NCI-H748 treated with DMSO at 0.1 percent for 48 hours (cell line): ENCODE measurements at regions not wholly inside any gene's neighbourhood (a gene's known extent, or its start where the extent isn't known, plus 50 kb on each side); places are given as distances from the start of the nearest gene placed in this dataset.

ENCODE experiments used
- DNase-seq: peaks from one replicate; lab custom pipeline; 2025; lab: John Stamatoyannopoulos, UW

- no peak for DNase-seq
Measured at GRCh38 chr22:34434371-34434770, 514.1 kb upstream of the LARGE1 start.

DNA sequence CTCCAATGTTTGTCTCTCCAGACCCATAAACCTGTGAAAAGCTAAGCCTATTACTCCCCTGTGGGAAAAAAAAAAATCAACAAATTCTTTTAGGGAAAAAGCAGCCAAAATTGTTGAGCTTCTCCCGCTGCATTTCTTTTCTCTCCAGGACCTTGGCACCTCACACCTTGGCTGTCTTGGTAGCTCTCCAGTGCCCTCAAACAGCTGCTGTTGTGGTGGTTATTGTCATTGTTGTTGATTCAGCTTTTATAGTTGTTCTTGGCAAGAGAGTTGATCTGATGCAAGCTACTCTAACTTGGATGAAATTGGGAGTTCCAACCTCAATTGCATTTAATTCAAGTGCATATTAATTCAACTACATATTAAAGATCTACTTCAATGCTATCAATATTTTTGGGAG lies 516.9 kb upstream of the LARGE1 start:
- DNase-seq: no peak

GRCh38 chr22:34454598-34454997 lies 534.3 kb upstream of the LARGE1 start:
- no peak for DNase-seq

DNA sequence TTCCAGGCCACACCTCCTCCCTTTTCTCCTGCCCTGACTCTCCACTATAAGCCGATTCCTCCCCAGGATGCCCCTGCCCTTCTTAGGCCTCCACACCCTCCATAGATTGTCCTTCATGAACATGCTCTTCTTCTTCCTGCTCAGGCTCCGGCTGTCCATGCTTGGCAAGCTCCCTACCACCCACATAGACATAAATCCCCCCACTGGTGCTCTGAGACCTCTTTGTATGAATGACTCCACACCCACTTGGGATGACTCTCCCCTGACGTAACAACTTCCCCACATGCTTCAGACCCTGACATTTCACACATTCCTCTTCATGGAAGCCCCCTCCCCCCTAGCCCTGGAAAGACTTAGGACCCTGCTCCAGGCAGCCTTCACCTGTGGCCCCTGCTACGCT lies 542.5 kb upstream of the LARGE1 start:
- DNase-seq: no peak

- no peak for DNase-seq
Measured at GRCh38 chr22:34475886-34476285, 555.6 kb upstream of the LARGE1 start.

DNA sequence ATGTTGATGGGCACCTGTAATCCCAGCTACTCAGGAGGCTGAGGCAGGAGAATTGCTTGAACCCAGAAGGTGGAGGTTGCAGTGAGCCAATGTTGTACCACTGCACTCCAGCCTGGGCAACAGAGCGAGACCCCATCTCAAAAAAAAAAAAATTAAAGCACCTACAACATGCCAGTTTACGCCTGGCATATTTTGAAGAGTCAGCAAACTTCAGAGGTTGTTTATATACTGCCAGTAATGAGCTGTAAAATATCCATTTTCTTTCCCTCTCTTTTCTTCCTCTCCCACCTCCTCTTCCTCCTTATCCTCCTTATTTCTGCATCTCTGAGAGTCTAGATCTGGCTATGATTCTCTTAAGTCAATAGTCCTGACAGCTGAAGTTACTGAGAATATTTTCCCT lies 556.5 kb upstream of the LARGE1 start:
- no peak for DNase-seq

DNA sequence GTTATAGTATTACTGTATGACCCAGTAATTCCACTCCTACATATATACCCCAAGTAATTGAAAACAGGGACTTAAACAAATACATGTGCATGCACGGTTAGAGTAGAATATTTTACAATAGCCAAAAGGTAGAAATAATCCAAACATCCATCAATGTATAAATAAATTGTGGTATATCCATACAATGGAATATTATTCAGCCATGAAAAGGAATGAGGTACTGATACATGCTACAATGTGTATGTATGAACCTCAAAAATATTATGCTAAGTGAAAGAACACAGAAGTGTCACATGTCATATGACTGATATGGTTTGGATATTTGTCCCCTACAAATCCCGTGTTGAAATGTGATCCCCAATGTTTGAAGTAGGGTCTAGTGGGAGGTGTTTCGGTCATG lies 560.8 kb upstream of the LARGE1 start:
- no peak for DNase-seq

DNA sequence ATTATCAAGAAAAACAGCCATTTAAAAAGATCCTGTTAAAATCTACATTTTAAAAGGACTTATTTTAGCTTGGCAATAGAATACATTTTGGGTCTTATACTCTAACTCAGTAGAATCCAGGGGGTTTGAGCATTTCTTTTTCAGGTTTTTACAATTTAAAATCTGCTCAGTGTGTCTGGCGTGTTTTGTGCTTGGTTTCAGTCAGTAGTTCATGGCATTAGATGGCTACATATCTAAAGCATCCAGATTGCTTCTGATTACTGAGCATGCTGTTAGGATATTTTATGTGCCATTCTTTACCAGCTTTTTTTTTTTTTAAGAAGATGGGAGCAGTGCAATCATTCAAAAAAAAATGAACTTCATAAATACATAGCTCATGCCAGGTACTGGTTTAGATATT lies 566.1 kb upstream of the LARGE1 start:
- no peak for DNase-seq

DNA sequence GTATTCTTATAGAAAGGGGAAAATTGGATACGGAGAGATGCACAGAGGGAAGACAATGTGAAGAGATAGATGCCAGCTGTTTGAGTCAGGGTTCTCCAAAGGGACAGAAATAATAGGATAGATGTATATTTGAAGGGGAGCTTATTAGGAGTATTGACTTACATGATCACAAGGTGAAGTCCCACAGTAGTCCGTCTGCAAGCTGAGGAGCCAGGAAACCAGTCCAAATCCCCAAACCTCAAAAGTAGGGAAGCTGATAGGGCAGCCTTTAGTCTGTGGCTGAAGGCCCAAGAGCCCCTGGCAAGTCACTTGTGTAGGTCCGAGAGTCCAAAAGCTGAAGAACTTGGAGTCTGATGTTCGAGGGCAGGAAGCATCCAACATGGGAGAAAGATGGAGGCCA lies 569.6 kb upstream of the LARGE1 start:
- no peak for DNase-seq

GRCh38 chr22:34490886-34491285 lies 570.6 kb upstream of the LARGE1 start:
- no peak for DNase-seq

DNA sequence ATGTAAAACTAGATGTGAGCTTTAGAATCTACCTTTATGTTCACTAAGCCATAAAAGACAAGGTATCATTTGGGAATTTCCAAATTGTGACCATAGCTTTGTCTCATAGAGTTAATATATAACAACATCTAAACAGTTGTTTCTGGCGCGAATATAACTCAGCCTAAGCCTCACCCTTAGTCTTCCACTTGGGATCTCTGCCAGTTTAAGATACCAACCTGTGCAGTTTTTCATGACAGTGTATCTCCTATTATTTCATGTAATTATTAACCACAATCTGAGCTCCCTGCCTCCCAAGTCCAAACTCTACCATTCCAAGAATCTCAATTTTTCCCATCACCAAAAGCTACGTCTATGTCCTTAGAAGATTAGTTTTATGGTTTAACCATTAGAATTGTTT lies 572.5 kb upstream of the ISX start:
- no peak for DNase-seq

DNA sequence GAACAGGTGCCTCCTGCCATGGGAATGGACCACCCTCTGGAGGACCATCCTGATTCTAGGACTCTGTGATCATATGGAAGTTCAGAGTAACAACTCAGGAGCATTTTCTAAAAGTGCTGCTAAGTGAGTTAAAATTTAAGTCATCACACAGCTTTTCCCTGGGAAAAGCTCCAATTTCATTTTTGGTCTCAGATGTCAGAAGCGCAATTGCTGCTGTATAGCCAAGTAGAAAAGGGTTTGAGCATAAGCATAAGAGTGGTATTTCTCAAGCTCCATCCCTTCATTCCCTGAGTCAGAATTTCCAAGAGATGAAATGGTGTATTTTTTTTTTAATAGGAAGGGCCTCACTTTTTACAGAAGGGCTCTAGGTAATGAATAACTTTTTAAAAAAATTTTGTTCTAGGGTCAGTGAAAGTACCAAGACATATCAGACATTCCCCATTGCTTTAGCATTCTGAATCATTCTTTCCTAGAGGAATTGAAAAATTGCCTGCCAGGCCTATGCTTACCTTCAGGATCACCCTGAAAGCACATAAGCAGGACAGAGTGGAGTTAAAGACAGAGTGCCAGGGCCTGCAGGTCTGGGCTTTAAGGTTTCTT lies 564.5 kb upstream of the ISX start:
- DNase-seq: no peak

DNA sequence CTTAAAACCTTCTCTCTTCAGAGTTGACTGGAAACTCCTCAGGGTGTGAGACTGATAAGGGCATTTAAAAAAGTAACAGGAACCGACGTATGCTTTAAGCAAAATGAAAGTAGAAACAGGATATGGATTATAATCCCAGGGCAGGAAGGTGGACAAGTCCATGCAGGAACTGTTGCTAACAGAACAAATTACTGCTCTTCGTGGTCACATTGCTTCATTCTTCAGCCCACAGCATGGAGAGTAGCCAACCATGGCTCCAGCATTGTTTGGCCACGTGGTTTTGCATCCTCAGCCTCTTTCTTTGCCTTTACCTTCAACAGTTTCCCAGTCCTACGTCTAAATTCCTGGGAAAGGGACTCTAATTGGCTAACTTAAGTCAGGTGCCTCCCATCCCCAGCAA lies 563.1 kb upstream of the ISX start:
- no peak for DNase-seq

DNA sequence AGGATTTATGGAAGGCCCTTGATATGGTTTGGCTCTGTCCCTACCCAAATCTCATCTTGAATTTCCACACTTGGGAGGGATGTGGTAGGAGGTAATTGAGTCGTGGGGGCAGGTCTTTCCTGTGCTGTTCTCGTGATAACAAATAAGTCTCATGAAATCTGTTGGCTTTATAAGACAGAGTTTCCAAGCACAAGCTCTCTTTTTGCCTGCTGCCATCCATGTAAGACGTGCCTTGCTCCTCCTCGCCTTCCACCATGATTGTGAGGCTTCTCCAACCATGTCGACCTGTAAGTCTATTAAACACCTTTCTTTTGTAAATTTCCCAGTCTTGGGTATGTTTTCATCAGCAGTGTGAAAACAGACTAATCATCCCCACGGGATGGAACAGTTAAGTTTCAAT lies 557.2 kb upstream of the ISX start:
- no peak for DNase-seq

GRCh38 chr22:34526681-34527080 lies 539.3 kb upstream of the ISX start:
- no peak for DNase-seq

DNA sequence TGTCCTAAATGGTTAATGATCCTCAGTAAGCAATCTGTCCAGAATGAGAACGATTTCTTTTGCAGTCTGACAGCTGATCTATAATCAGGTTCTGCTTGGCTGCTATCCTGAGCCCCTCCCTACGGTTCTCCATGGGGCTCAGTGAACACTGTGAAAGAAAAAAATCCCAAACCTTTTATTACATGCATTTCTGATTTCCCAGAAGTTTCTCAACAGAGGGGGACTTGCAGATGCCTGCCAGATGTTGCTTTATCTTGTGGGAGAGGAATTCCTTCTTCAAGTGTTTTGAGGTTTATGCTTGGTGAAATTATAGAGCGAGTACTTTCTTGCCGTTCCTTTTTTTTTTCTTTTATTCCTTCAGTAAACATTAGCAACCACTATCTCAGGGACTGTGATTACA lies 531.9 kb upstream of the ISX start:
- no peak for DNase-seq

DNA sequence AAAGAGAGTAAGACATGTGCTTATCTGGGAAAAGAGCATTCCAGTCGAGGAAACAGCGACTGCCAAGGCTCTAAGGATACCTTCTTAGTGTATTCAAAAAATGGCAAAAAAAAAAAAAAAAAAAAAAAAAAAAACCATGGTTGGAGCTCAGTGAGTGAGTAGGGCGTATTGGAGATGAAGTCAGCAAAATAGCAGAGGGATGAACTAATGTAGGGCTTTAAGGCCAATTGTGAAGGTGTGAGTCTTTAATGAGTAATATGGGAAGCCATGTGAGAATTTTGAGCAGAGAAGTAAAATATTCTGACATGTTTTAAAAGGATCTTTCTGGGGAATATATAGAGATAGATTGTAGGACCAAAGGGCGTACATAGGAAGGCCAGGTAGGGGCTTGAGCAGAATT lies 498.6 kb upstream of the ISX start:
- no peak for DNase-seq

GRCh38 chr22:34570408-34570807 lies 495.6 kb upstream of the ISX start:
- DNase-seq: no peak

DNA sequence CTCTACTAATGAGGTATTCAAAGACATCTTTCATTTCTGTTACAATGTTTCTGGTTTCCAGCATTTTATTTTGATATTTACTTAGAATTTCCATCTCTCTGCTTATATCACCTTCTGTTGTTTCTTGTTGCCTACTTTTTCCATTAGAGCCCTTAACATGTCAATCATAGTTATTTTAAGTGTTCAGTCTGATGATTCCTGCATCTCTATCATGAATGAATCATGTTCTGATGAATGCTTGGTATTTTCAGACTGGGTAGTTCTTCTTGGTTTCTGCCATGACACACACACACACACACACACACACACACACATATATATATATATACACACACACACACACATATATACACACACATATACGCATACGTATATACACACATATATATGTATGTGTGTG lies 486.4 kb upstream of the ISX start:
- no peak for DNase-seq

GRCh38 chr22:34587357-34588356 lies 478.3 kb upstream of the ISX start:
- DNase-seq: no peak

GRCh38 chr22:34588871-34589545 lies 476.9 kb upstream of the ISX start:
- DNase-seq: no peak

GRCh38 chr22:34592123-34592740 lies 473.7 kb upstream of the ISX start:
- DNase-seq: no peak

GRCh38 chr22:34599567-34599966 lies 466.4 kb upstream of the ISX start:
- no peak for DNase-seq
